ENCODE measurements at regions not wholly inside any gene's neighbourhood (a gene's known extent, or its start where the extent isn't known, plus 50 kb on each side); places are given as distances from the start of the nearest gene placed in this dataset.
"Not testable (repeated sequence)": the region's sequence is repeated elsewhere in the genome, so short reads cannot be mapped to it uniquely, and the experiment has no call there.

DNA sequence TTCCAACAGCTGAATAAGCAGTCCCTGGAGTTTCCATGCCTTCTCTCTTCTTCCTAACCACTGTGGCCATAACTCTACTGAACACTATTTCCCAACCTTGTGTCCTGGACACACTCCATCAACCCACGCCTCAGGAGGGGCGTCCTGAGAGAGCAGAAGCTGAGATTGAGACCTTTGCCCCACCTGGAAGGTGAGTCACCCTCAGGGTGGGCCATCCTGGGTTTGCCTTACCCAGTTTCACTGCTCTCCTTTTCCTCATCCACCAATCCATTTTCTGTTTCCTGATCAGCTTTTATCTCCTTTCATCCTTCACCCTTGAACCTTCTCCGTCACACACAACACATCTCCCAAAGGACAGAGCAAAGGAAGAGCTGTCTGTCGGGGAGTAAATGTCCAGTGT, 91.4 kb downstream of the TMEM130 start:
- no peak for ATAC-seq

DNA sequence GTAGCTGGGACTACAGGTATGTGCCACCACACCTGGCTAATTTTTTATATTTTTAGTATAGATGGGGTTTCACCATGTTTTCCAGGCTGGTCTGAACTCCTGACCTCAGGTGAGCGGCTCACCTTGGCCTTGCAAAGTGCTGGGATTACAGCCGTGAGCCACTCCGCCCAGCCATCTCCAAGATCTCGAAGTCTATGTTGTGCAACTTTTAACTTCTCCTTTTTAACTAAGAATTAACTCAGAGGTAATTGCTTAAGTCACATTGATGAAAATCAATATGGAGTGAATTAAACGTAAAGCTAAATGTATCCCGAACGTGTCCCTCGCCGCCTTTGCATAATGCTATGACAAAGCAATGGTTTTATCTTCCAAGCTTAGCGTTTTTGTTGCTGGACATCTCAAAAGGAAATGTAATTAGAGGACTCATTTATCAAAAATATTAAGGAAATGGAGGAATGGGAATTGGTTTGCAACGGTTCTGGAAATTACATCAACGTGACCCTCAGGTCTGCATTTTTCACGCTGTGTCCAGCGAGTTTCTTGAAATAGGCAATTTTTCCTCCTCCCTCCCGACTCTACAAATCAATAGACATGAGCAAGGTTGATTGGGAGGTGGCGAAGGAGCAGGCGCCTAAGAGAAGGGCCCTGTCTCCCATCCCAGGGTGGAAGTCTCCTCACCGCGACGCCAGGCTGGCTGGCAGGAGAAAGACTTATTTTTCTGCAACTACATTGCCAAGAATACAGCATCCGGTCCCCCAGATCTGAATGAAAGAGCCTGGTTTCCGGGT, 89.8 kb downstream of the TMEM130 start:
- ATAC-seq, result no peak

DNA sequence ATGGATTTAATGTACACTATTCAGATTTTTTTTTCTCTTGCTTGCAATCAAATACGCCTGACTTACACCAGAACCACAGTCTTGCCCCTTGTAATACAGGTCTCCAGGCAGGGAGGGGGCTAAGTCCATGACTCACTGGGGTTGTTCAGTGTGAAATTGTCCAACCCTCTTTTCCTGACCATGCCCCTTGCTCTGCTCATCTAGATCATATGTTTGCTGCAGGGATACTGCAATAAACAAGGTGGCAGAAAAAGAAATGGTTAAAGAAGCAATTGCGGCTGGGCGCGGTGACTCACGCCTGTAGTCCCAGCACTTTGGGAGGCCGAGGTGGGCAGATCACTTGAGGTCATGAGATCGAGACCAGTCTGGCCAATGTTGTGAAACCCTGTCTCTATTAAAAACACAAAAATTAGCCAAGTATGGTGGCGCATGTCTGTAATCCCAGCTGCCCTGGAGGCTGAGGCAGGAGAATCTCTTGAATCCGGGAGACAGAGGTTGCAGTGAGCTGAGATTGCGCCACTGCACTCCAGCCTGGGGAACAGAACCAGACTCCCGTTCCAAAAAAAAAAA, 85.5 kb downstream of the TMEM130 start:
- no peak for ATAC-seq

DNA sequence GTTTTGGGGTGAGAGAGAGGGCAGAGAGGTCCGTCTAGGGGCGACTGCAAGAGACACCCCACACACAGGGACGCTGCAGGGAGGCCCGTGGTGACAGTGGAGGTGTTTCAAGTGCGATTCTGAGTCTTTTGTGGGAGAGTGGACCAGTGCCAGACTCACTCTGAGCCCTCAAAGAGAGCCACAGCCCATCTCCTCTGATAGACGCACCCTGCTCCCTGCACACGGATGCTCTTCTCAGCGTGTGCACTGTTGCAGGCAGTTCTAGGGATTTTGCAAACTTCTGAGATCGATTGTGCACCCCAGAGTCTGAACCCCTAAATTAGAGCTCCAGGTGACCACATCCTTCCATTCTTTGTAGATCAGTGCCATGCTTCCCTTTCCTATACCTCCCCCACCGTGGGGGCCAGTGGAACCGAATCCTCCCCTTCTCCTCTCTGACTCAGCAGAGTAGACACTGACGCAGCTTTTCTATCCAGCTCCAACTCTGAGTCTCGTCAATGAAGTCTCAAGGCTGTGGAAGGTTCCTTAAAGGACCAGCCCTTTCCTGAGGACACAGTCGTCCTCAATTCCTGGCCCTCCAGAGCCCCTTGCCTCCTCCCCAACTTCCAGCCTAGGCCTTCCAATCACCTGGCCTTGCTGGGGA, 83.8 kb downstream of the TMEM130 start:
- no peak for ATAC-seq

DNA sequence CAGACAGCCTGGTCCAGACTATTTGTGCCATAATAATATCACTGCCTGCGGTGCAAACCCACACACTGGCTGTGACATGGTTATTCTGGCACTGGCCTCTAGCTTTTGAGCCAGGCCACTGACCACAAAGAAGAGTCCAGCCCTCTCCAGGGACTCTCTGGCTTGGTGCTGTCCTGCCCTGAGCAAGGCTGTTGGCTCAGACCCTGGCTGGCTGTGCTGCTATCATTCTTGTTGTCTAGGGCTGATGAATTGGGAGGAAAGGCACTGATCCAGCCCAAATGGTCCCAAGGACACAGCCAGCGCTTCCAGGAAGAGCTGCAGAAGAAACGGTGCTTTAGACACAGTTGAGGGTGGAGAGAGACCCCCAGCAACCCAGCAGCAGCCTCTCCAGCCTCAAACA, 80.8 kb downstream of the TMEM130 start:
- ATAC-seq, result no peak

DNA sequence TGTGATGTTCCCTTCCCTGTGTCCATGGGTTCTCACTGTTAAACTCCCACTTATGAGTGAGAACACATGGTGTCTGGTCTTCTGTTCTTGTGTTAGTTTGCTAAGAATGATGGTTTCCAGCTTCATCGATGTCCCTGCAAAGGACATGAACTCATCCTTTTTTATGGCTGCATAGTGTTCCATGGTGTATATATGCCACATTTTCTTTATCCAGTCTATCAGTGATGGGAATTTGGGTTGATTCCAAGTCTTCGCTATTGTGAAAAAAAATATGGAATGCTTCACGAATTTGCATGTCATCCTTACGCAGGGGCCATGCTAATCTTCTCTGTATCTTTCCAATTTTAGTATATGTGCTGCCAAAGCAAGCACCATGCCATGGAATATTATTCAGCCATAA, 75.4 kb downstream of the TMEM130 start:
- not testable (repeated sequence) for ATAC-seq

DNA sequence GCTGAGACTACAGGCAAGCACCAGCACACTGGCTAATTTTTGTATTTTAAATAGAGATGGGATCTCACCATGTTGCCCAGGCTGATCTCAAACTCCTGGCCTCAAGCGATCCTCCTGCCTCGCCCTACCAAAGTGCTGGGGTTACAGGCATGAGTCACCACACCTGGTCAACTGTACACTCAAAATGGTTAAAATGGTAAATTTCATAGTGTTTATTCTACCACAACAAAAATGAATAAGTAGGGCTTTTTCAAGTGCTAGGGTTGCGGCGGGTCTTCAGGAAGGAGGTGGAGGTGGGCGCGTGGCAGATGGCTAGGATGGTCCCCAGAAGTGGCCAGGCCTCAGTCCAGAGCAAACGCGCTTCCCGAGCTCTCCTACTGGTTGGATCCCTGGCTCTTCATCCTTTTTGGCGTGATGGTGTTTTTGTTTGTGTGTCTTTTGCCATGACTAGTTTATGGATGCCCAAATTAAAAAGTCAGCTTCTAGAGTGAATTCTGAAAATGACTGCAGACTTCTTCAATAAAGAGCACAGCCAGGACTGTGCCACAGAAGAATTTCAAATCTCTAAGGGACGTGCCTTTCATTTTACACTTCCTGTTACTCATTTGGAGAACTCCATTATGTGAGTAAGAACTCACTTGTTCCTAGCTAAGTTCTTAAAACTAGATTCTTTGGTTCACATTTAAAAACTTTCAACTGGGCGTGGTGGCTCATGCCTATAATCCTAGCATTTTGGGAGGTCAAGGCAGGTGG, 73.9 kb downstream of the TMEM130 start:
- ATAC-seq, result no peak
